Heart left ventricle (tissue), 16 donors: ENCODE measurements at regions not wholly inside any gene's neighbourhood (a gene's known extent, or its start where the extent isn't known, plus 50 kb on each side); places are given as distances from the start of the nearest gene placed in this dataset.

ENCODE experiments used
- ATAC-seq, 4 donors: fragments of 200-7000 bp; cut with Tn5 transposase; one replicate each; pipeline ENCODE4 v1.9.1; 2020 to 2022; ENCODE audit warnings: moderate library complexity in 4 of 4, mild to moderate bottlenecking in 3 of 4, moderate number of reproducible peaks in 1 of 4
- DNase-seq, 5 donors: peaks; one replicate each; pipeline ENCODE4 v3.0.0-alpha.2; 2020
- H3K27ac ChIP-seq, 12 donors: fragments of 200-600 bp; sonication (generic) in 4 of 12; one replicate each; pipeline versions ENCODE4 v1.5.0 to v1.8.0; 2016 to 2022; ENCODE audit warnings: mild to moderate bottlenecking in 2 of 12
- H3K27me3 ChIP-seq, 9 donors: fragments of 200-600 bp; sonication (generic) in 2 of 9; one replicate each; pipeline versions ENCODE4 v1.5.1 to v1.8.0; 2016 to 2022; ENCODE audit warnings: mild to moderate bottlenecking in 3 of 9
- H3K36me3 ChIP-seq, 9 donors: fragments of 200-600 bp; sonication (generic) in 2 of 9; one replicate each; pipeline versions ENCODE4 v1.5.0 to v1.8.0; 2018 to 2022; ENCODE audit warnings: mild to moderate bottlenecking in 2 of 9
- H3K4me1 ChIP-seq, 12 donors: fragments of 200-600 bp; sonication (generic) in 4 of 12; one replicate each; pipeline versions ENCODE4 v1.5.0 to v1.8.0; 2016 to 2022; ENCODE audit warnings: mild to moderate bottlenecking in 3 of 12
- H3K4me3 ChIP-seq, 12 donors: fragments of 200-600 bp; sonication (generic) in 4 of 12; one replicate each; pipeline versions ENCODE4 v1.5.0 to v1.8.0; 2017 to 2022; ENCODE audit warnings: mild to moderate bottlenecking in 9 of 12, moderate library complexity in 4 of 12
- H3K9me3 ChIP-seq, 12 donors: fragments of 200-600 bp; sonication (generic) in 4 of 12; one replicate each; pipeline versions ENCODE4 v1.5.0 to v1.8.0; 2016 to 2022; ENCODE audit warnings: mild to moderate bottlenecking in 1 of 12
- CTCF ChIP-seq, 12 donors: fragments of 200-600 bp; sonication (generic) in 4 of 12; IDR thresholded peaks; one replicate each; pipeline versions ENCODE4 v1.5.0 to v1.8.0; 2018 to 2022; ENCODE audit warnings: antibody characterized with exemption in 12 of 12, mild to moderate bottlenecking in 5 of 12
- POLR2A ChIP-seq, 2 donors: fragments of 450-650 bp; IDR thresholded peaks; one replicate each; pipeline ENCODE4 v1.6.1; 2017; ENCODE audit warnings: antibody characterized with exemption in 2 of 2, mild to moderate bottlenecking in 2 of 2, moderate library complexity in 2 of 2
- WGBS, 4 donors: extraction: QIAGEN DNeasy Blood & Tissue Kit in 2 of 4; methylation state at CpG; one replicate each; pipeline versions ENCODE4 v1.1.5 to v1.1.7; 2013 to 2018; 5-methylcytosine and 5-hydroxymethylcytosine counted together
- intact Hi-C, 10 donors: fragments of 100-400 bp; cut with DNase I; formaldehyde crosslinking; loops; one replicate each; pipeline versions ENCODE4 v1.11.1 to v1.14.2; 2022
- donor health status: ischemic (EF 13 %, LVEDD 7.1; RV severe dilation, severe dysfunction).
- donor health status: healthy with polysubstance abuse.
- donor health status: DM: no; HTN: yes; CAD: no.
- donor health status: DM: no; HTN: no; CAD: no.
- donor health status: ischemic (EF 25% LVEDD 6.9; RV normal size, moderate dysfunction).
- donor health status: ischemic (EF 25% LVEDD 5.7; RV mildly dilated, moderate dysfunction).
- donor health status: healthy.
- donor health status: DM: yes; HTN: yes; CAD: no.
- donor health status: ischemic (EF 35%, LVEDD 5.7; RV mildly dilated, moderate dysfunction).
- donor health status: nonischemic (EF 11% LVEDD 7.7; RV severe dilation, severe dysfunction).
- donor health status: DM: yes; HTN: yes; CAD: no.
- donor health status: PGD.
- donor health status: ischemic (EF 29% LVEDD 5.4; RV normal size, mild dysfunction).
- donor health status: nonischemic (EF 23%, LVEDD 6.1; RV moderate dilation, normal function).

GRCh38 chr4:127236889-127237288 is 395.9 kb upstream of the INTU start:
- DNase-seq, result no peak
- TF ChIP-seq CTCF (IDR thresholded peaks at IDR 0.05), result no peak
- no peak for TF ChIP-seq POLR2A (IDR thresholded peaks at IDR 0.05)
- intact Hi-C loops, result no loop called here
- no peaks in the 10 kb centered on the region for H3K9me3 ChIP-seq
- no peaks in the 10 kb centered on the region for H3K27me3 ChIP-seq
- no peaks in the 10 kb centered on the region for H3K36me3 ChIP-seq
- no peaks in the 10 kb centered on the region for H3K4me1 ChIP-seq
- WGBS, 4 donors, result 75 to 85% (median 80%) methylated on average over 2 of the region's 2 CpGs
- ATAC-seq, result no peak
- no peak overlapping the region for H3K4me3 ChIP-seq
- no peak overlapping the region for H3K27ac ChIP-seq

GRCh38 chr4:127237581-127237980 is 395.2 kb upstream of the INTU start:
- no peak for TF ChIP-seq POLR2A (IDR thresholded peaks at IDR 0.05)
- no peak for TF ChIP-seq CTCF (IDR thresholded peaks at IDR 0.05)
- Histone ChIP-seq H3K36me3 (no peaks in the 10 kb centered on the region), H3K4me1 (no peaks in the 10 kb centered on the region), H3K27me3 (no peaks in the 10 kb centered on the region), H3K9me3 (no peaks in the 10 kb centered on the region), H3K4me3 (no peak overlapping the region), H3K27ac (no peak overlapping the region)
- intact Hi-C loops, result no loop called here
- DNase-seq, result no peak
- 71 to 82% (median 76%) methylated on average over 1 of the region's 1 CpG for WGBS, 4 donors
- no peak for ATAC-seq

GRCh38 chr4:127238956-127239475 is 393.7 kb upstream of the INTU start:
- H3K9me3 ChIP-seq, result no peaks in the 10 kb centered on the region
- intact Hi-C loops, result no loop called here
- no peaks in the 10 kb centered on the region for H3K27me3 ChIP-seq
- H3K36me3 ChIP-seq, result no peaks in the 10 kb centered on the region
- ATAC-seq (no peak), DNase-seq (no peak)
- H3K4me3 ChIP-seq, result no peak overlapping the region
- TF ChIP-seq POLR2A (IDR thresholded peaks at IDR 0.05) (no peak), CTCF (IDR thresholded peaks at IDR 0.05) (no peak)
- H3K4me1 ChIP-seq, result no peaks in the 10 kb centered on the region
- 70 to 76% (median 76%) methylated on average over 5 of the region's 5 CpGs for WGBS, 4 donors
- no peak overlapping the region for H3K27ac ChIP-seq

GRCh38 chr4:127239902-127240763 is 392.6 kb upstream of the INTU start:
- Histone ChIP-seq H3K9me3 (no peaks in the 10 kb centered on the region), H3K4me1 (no peaks in the 10 kb centered on the region), H3K27me3 (no peaks in the 10 kb centered on the region), H3K4me3 (no peak overlapping the region), H3K36me3 (no peaks in the 10 kb centered on the region), H3K27ac (no peak overlapping the region)
- no peak for TF ChIP-seq POLR2A (IDR thresholded peaks at IDR 0.05)
- no peak for TF ChIP-seq CTCF (IDR thresholded peaks at IDR 0.05)
- whole genome bisulfite sequencing, 4 donors, result 69 to 80% (median 78%) methylated on average over 7 of the region's 7 CpGs
- intact Hi-C loops, result no loop called here
- ATAC-seq, result no peak
- DNase-seq, result no peak
